GM18502 (cell line): ENCODE measurements at regions not wholly inside any gene's neighbourhood (a gene's known extent, or its start where the extent isn't known, plus 50 kb on each side); places are given as distances from the start of the nearest gene placed in this dataset.
"Not testable (repeated sequence)": the region's sequence is repeated elsewhere in the genome, so short reads cannot be mapped to it uniquely, and the experiment has no call there.

Experiments used
- ATAC-seq: cut with Tn5 transposase; IDR thresholded peaks from one replicate; pipeline ENCODE4 v1.9.1; 2021; ENCODE audit warnings: mild to moderate bottlenecking; ENCODE audit not compliant: unreplicated experiment, poor library complexity

GRCh38 chr14:106421431-106422033, 895.1 kb downstream of the TMEM121 start:
- ATAC-seq: not testable (repeated sequence)

- no peak for ATAC-seq
Measured at GRCh38 chr14:106422066-106422465, 895.7 kb downstream of the TMEM121 start.

- ATAC-seq: not testable (repeated sequence)
Measured at GRCh38 chr14:106425150-106425549, 898.8 kb downstream of the TMEM121 start.

GRCh38 chr14:106436310-106436905, 910.0 kb downstream of the TMEM121 start:
- ATAC-seq: no peak

GRCh38 chr14:106442857-106443256, 916.5 kb downstream of the TMEM121 start:
- ATAC-seq: no peak

- ATAC-seq: no peak
Measured at GRCh38 chr14:106455026-106455425, 928.6 kb downstream of the TMEM121 start.

- ATAC-seq: no peak
Measured at GRCh38 chr14:106459971-106460730, 933.8 kb downstream of the TMEM121 start.

- no peak for ATAC-seq
Measured at GRCh38 chr14:106460916-106461315, 934.5 kb downstream of the TMEM121 start.

GRCh38 chr14:106466483-106466882, 940.1 kb downstream of the TMEM121 start:
- not testable (repeated sequence) for ATAC-seq

GRCh38 chr14:106468869-106469268, 942.5 kb downstream of the TMEM121 start:
- ATAC-seq: not testable (repeated sequence)

GRCh38 chr14:106470028-106470427, 943.6 kb downstream of the TMEM121 start:
- not testable (repeated sequence) for ATAC-seq

GRCh38 chr14:106474261-106475028, 948.1 kb downstream of the TMEM121 start:
- ATAC-seq: peak; percentile 61

GRCh38 chr14:106475214-106475613, 948.8 kb downstream of the TMEM121 start:
- not testable (repeated sequence) for ATAC-seq

GRCh38 chr14:106477600-106477999, 951.2 kb downstream of the TMEM121 start:
- not testable (repeated sequence) for ATAC-seq

- ATAC-seq: not testable (repeated sequence)
Measured at GRCh38 chr14:106480287-106480686, 953.9 kb downstream of the TMEM121 start.

- ATAC-seq: not testable (repeated sequence)
Measured at GRCh38 chr14:106482213-106482612, 955.8 kb downstream of the TMEM121 start.

- ATAC-seq: no peak
Measured at GRCh38 chr14:106487600-106487999, 961.2 kb downstream of the TMEM121 start.

- ATAC-seq: no peak
Measured at GRCh38 chr14:106488291-106488690, 961.9 kb downstream of the TMEM121 start.

- ATAC-seq: no peak
Measured at GRCh38 chr14:106489112-106489881, 962.9 kb downstream of the TMEM121 start.

- no peak for ATAC-seq
Measured at GRCh38 chr14:106490442-106490841, 964.1 kb downstream of the TMEM121 start.
